Mesothelial cell of epicardium (in vitro differentiated cells): ENCODE measurements at regions not wholly inside any gene's neighbourhood (a gene's known extent, or its start where the extent isn't known, plus 50 kb on each side); places are given as distances from the start of the nearest gene placed in this dataset.
A peak's percentile ranks its signal among the peaks of the same experiment; 100 is the strongest.

Source experiments
- DNase-seq, 2 experiments: peaks; one replicate each; pipeline ENCODE4 v3.0.0; 2021; ENCODE audit warnings: low spot score in 2 of 2; ENCODE audit not compliant: unreplicated experiment in 2 of 2
- H3K27ac Mint-ChIP-seq: 2 replicates; pipeline ENCODE4 v1.8.0; 2021; ENCODE audit warnings: mixed read lengths
- H3K27me3 Mint-ChIP-seq: 2 replicates; pipeline ENCODE4 v1.8.0; 2021; ENCODE audit warnings: low read depth, mixed read lengths
- H3K36me3 Mint-ChIP-seq: 2 replicates; pipeline ENCODE4 v1.8.0; 2021; ENCODE audit warnings: mixed read lengths
- H3K4me1 Mint-ChIP-seq: 2 replicates; pipeline ENCODE4 v1.8.0; 2021; ENCODE audit warnings: mixed read lengths
- H3K4me3 Mint-ChIP-seq: 2 replicates; pipeline ENCODE4 v1.8.0; 2021; ENCODE audit warnings: mild to moderate bottlenecking, moderate library complexity, mixed read lengths
- H3K9me3 Mint-ChIP-seq: 2 replicates; pipeline ENCODE4 v1.8.0; 2021; ENCODE audit warnings: mixed read lengths
- TF ChIP-seq, protein P1 (sequence below): fragments of 200-600 bp; sonication (generic); IDR thresholded peaks from one replicate; pipeline ENCODE4 v1.5.0; 2021; ENCODE audit warnings: antibody characterized with exemption; ENCODE audit not compliant: unreplicated experiment

DNA sequence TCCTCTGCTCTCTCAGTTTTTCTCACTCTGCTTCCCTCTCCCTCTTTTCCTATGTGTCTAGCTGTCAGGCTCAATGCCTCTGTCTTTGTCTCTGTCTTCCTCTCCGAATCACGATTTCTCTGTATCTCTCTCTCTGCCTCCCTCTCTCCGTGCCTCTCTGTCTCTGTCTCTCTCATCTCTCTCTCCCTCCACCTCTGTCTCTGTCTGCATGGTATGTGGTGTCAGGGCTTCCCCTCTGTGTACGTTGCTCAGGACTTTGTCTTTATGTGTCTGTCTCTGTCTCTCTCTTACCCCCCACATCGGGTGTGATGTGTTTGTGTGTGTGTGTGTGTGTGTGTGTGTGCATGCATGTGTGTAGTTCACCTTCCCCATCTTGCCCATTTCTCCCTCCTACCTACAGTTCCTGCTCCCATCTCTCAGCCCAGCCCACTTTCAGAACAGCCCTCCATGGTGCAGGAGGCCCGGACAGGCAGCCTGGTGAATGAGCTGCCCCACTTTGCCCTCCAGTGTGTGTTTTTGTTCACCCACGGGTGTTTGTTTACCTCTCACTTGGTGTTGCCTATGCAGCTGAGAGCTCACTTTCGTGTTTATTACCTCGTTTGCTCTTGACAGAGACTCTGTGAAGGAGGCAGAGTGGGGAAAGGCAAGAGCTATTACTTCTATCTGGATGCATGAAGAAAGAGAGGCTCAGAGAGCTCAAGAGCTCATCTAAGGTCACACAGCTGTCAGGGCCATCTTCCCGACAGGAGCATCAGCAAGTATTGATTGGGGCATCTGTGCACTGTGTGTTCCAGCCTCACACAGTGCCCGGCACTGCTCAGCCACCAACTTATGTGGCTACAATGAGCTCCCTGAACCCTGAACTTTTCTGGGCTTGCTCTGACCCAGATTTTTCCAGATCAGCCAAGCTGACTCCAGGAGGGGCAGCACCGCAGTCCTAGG is 163.5 kb upstream of the ZMIZ1 start:
- DNase-seq = peak in 1 of 2 experiments; percentile 16
- H3K4me3 Mint-ChIP-seq = no peak overlapping the region
- no peaks in the 10 kb centered on the region for H3K36me3 Mint-ChIP-seq
- H3K27ac Mint-ChIP-seq = no peak overlapping the region
- H3K27me3 Mint-ChIP-seq = peaks cover 3% of the 10 kb centered on the region
- TF ChIP-seq, protein P1, sequence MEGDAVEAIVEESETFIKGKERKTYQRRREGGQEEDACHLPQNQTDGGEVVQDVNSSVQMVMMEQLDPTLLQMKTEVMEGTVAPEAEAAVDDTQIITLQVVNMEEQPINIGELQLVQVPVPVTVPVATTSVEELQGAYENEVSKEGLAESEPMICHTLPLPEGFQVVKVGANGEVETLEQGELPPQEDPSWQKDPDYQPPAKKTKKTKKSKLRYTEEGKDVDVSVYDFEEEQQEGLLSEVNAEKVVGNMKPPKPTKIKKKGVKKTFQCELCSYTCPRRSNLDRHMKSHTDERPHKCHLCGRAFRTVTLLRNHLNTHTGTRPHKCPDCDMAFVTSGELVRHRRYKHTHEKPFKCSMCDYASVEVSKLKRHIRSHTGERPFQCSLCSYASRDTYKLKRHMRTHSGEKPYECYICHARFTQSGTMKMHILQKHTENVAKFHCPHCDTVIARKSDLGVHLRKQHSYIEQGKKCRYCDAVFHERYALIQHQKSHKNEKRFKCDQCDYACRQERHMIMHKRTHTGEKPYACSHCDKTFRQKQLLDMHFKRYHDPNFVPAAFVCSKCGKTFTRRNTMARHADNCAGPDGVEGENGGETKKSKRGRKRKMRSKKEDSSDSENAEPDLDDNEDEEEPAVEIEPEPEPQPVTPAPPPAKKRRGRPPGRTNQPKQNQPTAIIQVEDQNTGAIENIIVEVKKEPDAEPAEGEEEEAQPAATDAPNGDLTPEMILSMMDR = no peak
- H3K9me3 Mint-ChIP-seq = no peaks in the 10 kb centered on the region
- peaks cover 14% of the 10 kb centered on the region for H3K4me1 Mint-ChIP-seq

DNA sequence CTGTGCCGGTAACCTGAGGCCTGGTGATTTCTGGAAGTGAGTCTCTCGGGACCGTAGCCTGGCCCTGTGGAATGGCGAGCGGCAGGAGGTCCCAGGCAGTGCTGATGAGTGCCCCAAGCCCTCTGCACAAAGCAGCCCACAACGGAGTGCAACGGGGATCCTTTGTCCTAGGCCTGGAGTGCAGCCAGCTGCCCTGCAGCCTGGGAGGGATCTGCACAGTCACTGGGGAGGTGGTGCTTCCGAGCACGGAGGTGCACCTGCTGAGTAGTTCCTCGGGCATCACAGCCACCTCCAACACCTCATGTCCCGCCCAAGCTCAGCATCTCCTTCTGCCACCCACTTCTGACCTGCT is 162.8 kb upstream of the ZMIZ1 start:
- peak in 1 of 2 experiments; percentile 22 for DNase-seq
- Mint-ChIP-seq H3K27ac (no peak overlapping the region), H3K4me1 (peaks cover 14% of the 10 kb centered on the region), H3K27me3 (peaks cover 3% of the 10 kb centered on the region), H3K4me3 (no peak overlapping the region), H3K36me3 (no peaks in the 10 kb centered on the region), H3K9me3 (no peaks in the 10 kb centered on the region)
- TF ChIP-seq, protein P1 = no peak

DNA sequence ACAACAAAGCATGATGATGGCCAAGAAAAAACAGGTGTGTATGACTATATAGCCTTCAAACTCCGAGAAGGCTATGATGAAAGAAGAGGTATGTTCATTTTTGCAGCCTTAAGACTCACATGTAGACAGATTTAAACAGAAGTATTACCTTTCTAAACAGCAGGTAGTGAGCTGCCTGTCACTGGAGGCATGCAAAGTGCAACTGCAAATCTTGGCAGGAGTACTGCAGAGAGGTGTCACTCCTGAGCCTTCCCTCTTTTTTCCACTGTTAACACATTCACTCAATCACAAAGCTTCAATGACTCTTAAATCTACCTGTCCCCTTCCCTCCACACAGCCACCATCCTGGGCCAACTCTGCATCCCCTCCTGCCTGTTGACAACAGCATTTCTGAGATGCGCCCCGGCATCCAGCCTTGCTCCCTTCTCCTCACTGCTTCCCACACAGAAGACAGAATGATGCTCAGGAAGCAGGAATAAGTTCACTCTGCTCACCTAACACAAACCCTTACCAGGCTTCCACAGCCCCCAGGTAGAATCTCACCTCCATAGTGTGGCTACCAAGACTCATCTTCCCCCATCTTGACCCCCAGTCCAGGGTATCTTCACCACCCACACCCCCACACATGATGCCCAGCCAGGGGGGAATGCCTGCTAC is 161.9 kb upstream of the ZMIZ1 start:
- Mint-ChIP-seq H3K27me3 (peaks cover 6% of the 10 kb centered on the region), H3K27ac (no peak overlapping the region), H3K4me1 (peaks cover 14% of the 10 kb centered on the region), H3K36me3 (no peaks in the 10 kb centered on the region), H3K9me3 (no peaks in the 10 kb centered on the region), H3K4me3 (no peak overlapping the region)
- DNase-seq = no peak
- TF ChIP-seq, protein P1 = no peak

DNA sequence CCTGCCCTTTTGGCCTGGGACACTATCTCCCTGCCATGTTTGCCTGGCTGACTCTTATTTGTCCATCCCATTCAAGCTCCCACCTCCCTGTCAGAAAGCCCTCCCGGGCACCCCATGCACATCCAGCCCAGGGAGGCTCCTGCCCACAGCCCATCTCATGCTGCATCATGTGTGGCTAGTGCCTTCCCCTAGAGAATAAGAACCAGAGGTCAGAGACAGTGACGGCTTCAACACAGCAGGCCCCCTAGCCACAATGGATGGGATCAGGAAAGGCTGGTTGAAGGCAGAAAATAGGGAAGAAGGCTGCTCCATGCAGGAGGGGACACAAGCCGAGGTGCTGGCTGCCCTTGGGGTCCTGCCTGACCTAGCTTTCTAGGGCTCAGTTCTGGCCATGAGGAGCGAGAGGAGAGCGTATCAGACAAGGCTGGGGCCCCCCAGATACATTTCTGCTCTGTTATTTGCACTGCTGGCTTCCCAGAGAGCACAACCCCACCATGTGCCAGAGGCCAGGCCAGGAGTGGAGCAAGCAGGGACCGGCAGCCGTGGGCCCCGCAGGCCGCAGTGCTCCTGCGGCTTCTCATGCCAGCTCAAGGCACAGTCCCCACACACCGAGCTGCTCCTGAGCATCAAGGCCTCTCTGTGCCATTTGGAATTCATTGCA is 161.1 kb upstream of the ZMIZ1 start:
- Mint-ChIP-seq H3K27ac (no peak overlapping the region), H3K36me3 (no peaks in the 10 kb centered on the region), H3K4me3 (no peak overlapping the region), H3K27me3 (peaks cover 6% of the 10 kb centered on the region), H3K4me1 (peaks cover 14% of the 10 kb centered on the region), H3K9me3 (no peaks in the 10 kb centered on the region)
- TF ChIP-seq, protein P1 = no peak
- DNase-seq = no peak

DNA sequence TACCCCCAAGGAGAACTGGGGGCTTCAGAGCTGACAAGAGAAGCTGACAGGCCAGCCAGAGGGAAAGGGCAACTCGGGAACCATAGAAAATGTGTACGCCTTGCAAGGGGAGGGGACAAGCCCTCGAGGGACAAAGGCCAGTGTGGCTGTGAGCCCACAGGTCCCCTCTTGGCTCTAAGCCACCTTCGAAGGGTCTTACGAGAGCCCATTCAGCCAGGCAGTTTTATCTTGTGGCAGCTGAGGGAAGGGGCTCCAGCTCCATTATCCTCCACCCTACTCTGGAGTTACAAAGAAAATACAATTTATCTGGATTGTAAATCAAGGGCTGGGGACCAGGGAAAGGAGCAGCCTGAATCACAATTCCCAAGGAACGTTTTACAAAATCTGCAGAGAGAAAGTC is 159.5 kb upstream of the ZMIZ1 start:
- Mint-ChIP-seq H3K9me3 (no peaks in the 10 kb centered on the region), H3K4me3 (no peak overlapping the region), H3K27ac (peak overlapping the region; percentile 56), H3K27me3 (peaks cover 9% of the 10 kb centered on the region), H3K4me1 (peaks cover 18% of the 10 kb centered on the region), H3K36me3 (no peaks in the 10 kb centered on the region)
- DNase-seq = no peak
- TF ChIP-seq, protein P1 = no peak
